RWPE1 (cell line): ENCODE measurements at regions not wholly inside any gene's neighbourhood (a gene's known extent, or its start where the extent isn't known, plus 50 kb on each side); places are given as distances from the start of the nearest gene placed in this dataset.

ENCODE experiments used
- CTCF ChIA-PET: fragments of 350-600 bp; sonication (Branson Sonifier 250); formaldehyde crosslinking; extraction: SDS; loops from one replicate; lab custom pipeline; 2021; lab: Yijun Ruan, JAX
- POLR2A ChIA-PET: fragments of 400-600 bp; formaldehyde crosslinking; extraction: SDS; loops from one replicate; lab custom pipeline; 2020; ENCODE audit warnings: antibody characterized with exemption; ENCODE audit not compliant: low non-redundant PET; lab: Yijun Ruan, JAX
- DNase-seq: peaks from one replicate; pipeline ENCODE4 v3.0.0; 2012; ENCODE audit warnings: low spot score
- H3K27ac ChIP-seq: fragments of 450-650 bp; 2 replicates; pipeline ENCODE4 v1.5.1; 2017
- CTCF ChIP-seq: fragments of 450-650 bp; conservative IDR thresholded peaks from 2 replicates; pipeline ENCODE4 v1.5.1; 2017; ENCODE audit warnings: low read depth, mild to moderate bottlenecking

GRCh38 chr9:107224252-107224651 is 58.8 kb upstream of the RAD23B start:
- no peak overlapping the region for H3K27ac ChIP-seq
- TF ChIP-seq CTCF, result no peak
- DNase-seq, result no peak
- ChIA-PET POLR2A (no interaction called here), CTCF (interaction anchor here (0.7 kb wide), 1 partner anchor 57 kb away, joined by 4 read pairs; no protein-coding TSS in a partner anchor)

DNA sequence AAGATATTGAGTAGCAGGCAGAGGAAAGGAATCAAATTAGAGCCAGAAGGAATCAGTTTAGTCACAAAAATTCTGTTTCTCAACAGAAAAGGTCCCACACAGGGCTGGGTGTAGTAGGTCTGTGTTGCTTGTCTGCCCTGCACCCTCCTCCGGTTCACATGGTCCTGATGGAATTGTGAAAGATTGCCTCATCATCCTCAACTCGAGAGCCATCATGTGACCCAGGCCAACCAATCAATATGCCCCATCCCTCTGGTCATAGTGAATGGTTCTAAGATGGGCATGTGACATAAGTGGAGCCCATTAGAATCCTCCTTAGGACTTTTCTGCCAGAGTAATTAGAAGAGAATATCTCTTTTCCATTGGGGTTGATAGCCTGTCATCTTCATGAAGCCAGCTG is 56.7 kb upstream of the RAD23B start:
- ChIA-PET POLR2A (no interaction called here), CTCF (no interaction called here)
- H3K27ac ChIP-seq, result no peak overlapping the region
- DNase-seq, result peak; percentile 36
- no peak for TF ChIP-seq CTCF

DNA sequence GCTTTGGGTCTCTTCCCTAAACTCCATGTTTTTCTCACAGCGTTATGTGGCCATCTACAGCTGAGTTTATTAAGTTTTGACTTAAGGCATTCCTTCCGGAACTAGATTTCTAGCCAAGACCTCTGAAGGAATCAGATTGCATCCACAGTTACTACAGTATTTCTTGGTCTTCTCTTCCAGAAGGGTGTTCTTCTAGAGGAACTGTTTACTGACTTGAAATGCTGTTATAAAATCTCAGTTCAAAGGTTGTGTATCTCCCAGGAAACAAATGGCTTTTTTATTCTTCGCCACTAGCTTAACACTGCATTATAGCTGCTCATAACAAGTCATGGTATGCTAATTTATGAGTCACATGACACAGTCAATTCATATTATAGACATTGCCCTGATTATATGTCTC is 55.3 kb upstream of the RAD23B start:
- ChIA-PET POLR2A (no interaction called here), CTCF (interaction anchor here (0.6 to 1.8 kb wide), 4 partner anchors 12 to 1310 kb away, joined by 3 to 6 read pairs (median 3); no protein-coding TSS in a partner anchor)
- no peak overlapping the region for H3K27ac ChIP-seq
- no peak for DNase-seq
- TF ChIP-seq CTCF, result no peak

DNA sequence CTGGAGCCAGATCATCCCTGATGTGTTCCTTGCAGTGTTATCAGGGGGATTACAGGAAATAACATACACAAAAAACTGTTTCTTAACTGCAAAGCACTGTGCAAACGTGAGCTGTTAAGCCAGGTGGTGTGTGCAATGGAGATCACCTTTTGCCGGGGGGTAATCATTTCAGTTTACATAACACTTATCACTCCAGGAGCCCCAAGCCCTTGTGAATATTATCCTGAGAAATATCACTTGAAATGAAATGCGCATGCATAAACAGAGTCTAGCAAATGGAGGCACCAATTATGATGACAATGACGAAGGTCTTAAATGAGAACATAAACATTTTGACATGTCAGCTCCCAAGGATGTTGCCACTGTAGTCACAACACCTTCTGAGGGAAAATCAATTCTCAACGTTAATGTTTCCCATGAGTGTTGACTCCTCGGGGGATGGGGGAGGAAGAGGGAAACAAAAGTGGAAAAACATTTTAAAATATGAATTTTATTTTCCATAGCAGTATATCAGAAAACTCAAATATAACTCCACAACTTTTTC is 54.5 kb upstream of the RAD23B start:
- H3K27ac ChIP-seq, result no peak overlapping the region
- no peak for TF ChIP-seq CTCF
- CTCF ChIA-PET, result interaction anchor here (0.9 to 1.8 kb wide), 2 partner anchors 11 to 1310 kb away, joined by 3 to 6 read pairs; no protein-coding TSS in a partner anchor
- no peak for DNase-seq
- POLR2A ChIA-PET, result no interaction called here

DNA sequence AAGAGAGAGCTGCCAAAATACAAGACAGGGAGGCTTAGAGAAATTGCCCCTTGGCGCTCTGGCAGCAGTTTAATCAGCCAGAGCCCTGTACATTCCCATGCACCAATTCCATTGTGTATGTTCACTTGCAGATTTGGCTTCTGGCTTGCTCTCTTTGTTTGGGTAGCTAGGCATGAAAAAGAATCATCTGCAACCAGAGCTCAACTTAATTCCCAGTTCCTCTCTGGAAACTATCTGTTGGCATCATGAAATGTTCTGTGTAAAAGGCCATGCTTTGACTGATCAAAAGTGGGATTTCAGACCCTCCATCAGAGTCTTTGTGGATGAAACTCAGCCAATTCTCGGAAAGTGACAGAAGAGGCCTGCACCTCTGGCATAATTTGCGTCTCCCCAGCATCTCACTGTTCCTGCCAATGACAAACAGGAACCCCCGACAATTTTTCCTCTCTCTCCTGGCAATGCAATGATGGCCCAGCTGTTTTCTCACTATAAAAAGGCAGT is 53.8 kb upstream of the RAD23B start:
- CTCF ChIA-PET, result no interaction called here
- POLR2A ChIA-PET, result no interaction called here
- TF ChIP-seq CTCF, result no peak
- no peak overlapping the region for H3K27ac ChIP-seq
- no peak for DNase-seq
